HEK293T (cell line): ENCODE measurements at regions not wholly inside any gene's neighbourhood (a gene's known extent, or its start where the extent isn't known, plus 50 kb on each side); places are given as distances from the start of the nearest gene placed in this dataset.

Experiments
- CTCF ChIA-PET: fragments of 350-600 bp; formaldehyde crosslinking; extraction: SDS; loops from one replicate; lab custom pipeline; 2021; ENCODE audit warnings: antibody characterized with exemption, inconsistent platforms; lab: Yijun Ruan, JAX
- POLR2A ChIA-PET: fragments of 350-600 bp; formaldehyde crosslinking; extraction: SDS; loops from one replicate; lab custom pipeline; 2020; ENCODE audit warnings: antibody characterized with exemption, inconsistent platforms; lab: Yijun Ruan, JAX
- DNase-seq: peaks from one replicate; pipeline ENCODE4 v3.0.0; 2012; ENCODE audit warnings: mixed read lengths; ENCODE audit errors: extremely low spot score
- ARNT ChIP-seq: fragments of 450-650 bp; IDR thresholded peaks from 2 replicates; pipeline ENCODE4 v1.6.1; 2017; ENCODE audit warnings: mild to moderate bottlenecking
- BHLHE40 ChIP-seq: fragments of 450-650 bp; IDR thresholded peaks from 2 replicates; pipeline ENCODE4 v1.6.1; 2016; ENCODE audit warnings: mild to moderate bottlenecking, moderate library complexity, borderline replicate concordance
- CTBP1 ChIP-seq: fragments of 450-650 bp; IDR thresholded peaks from 2 replicates; pipeline ENCODE4 v1.6.1; 2016; ENCODE audit warnings: borderline replicate concordance
- ELF4 ChIP-seq: fragments of 450-650 bp; IDR thresholded peaks from 2 replicates; pipeline ENCODE4 v1.6.1; 2017; ENCODE audit warnings: antibody characterized with exemption
- FOXA1 ChIP-seq: fragments of 450-650 bp; IDR thresholded peaks from 2 replicates; pipeline ENCODE4 v1.6.1; 2016; ENCODE audit warnings: mild to moderate bottlenecking
- FOXK2 ChIP-seq: fragments of 450-650 bp; IDR thresholded peaks from 2 replicates; pipeline ENCODE4 v1.6.1; 2016; ENCODE audit warnings: mild to moderate bottlenecking
- FOXM1 ChIP-seq: fragments of 450-650 bp; IDR thresholded peaks from 2 replicates; pipeline ENCODE4 v1.6.1; 2017; ENCODE audit warnings: mild to moderate bottlenecking, borderline replicate concordance
- HDGF ChIP-seq: fragments of 450-650 bp; IDR thresholded peaks from 2 replicates; pipeline ENCODE4 v1.6.1; 2017; ENCODE audit warnings: antibody characterized with exemption, borderline replicate concordance
- L3MBTL2 ChIP-seq: fragments of 450-650 bp; conservative IDR thresholded peaks from 2 replicates; pipeline ENCODE4 v1.6.1; 2016; ENCODE audit warnings: mild to moderate bottlenecking
- LEF1 ChIP-seq: fragments of 450-650 bp; IDR thresholded peaks from 2 replicates; pipeline ENCODE4 v1.6.1; 2017; ENCODE audit warnings: mild to moderate bottlenecking, borderline replicate concordance
- NFRKB ChIP-seq: fragments of 450-650 bp; IDR thresholded peaks from 2 replicates; pipeline ENCODE4 v1.6.1; 2016; ENCODE audit warnings: mild to moderate bottlenecking, moderate library complexity
- PKNOX1 ChIP-seq: fragments of 450-650 bp; IDR thresholded peaks from 2 replicates; pipeline ENCODE4 v1.6.1; 2016
- SP1 ChIP-seq: fragments of 450-650 bp; IDR thresholded peaks from 2 replicates; pipeline ENCODE4 v1.6.1; 2017
- SUZ12 ChIP-seq: fragments of 450-650 bp; IDR thresholded peaks from 2 replicates; pipeline ENCODE4 v1.6.1; 2016; ENCODE audit warnings: mild to moderate bottlenecking
- TARDBP ChIP-seq: fragments of 450-650 bp; IDR thresholded peaks from 2 replicates; pipeline ENCODE4 v1.6.1; 2016
- ZNF384 ChIP-seq: fragments of 450-650 bp; IDR thresholded peaks from 2 replicates; pipeline ENCODE4 v1.6.1; 2016

- ChIA-PET POLR2A (no interaction called here), CTCF (no interaction called here)
- no peak for TF ChIP-seq CTBP1
- no peak for TF ChIP-seq NFRKB
- TF ChIP-seq FOXM1 = no peak
- no peak for TF ChIP-seq SP1
- no peak for TF ChIP-seq HDGF
- no peak for TF ChIP-seq TARDBP
- no peak for TF ChIP-seq ARNT
- TF ChIP-seq ZNF384 = no peak
- no peak for DNase-seq
Observed at GRCh38 chr9:77084094-77084493, 64.6 kb downstream of the FOXB2 start.

- CTCF ChIA-PET = no interaction called here
- no peak for DNase-seq
- TF ChIP-seq FOXM1 (no peak), TARDBP (no peak), FOXA1 (no peak), SP1 (no peak), ELF4 (no peak), L3MBTL2 (no peak), FOXK2 (no peak), ZNF384 (no peak), ARNT (no peak), PKNOX1 (no peak), HDGF (no peak), CTBP1 (no peak), LEF1 (no peak), BHLHE40 (no peak), SUZ12 (no peak)
- POLR2A ChIA-PET = no interaction called here
Observed at GRCh38 chr9:77085416-77085815, 66.0 kb downstream of the FOXB2 start.

- ChIA-PET POLR2A (interaction anchor here (1.2 kb wide), 1 partner anchor 90 kb away, joined by 4 read pairs; the partner anchor contains the start of gene VPS13A), CTCF (no interaction called here)
- no peak for TF ChIP-seq HDGF
- no peak for TF ChIP-seq ZNF384
- TF ChIP-seq FOXA1 = no peak
- TF ChIP-seq SUZ12 = no peak
- TF ChIP-seq TARDBP = no peak
- TF ChIP-seq L3MBTL2 = no peak
- TF ChIP-seq BHLHE40 = no peak
- TF ChIP-seq LEF1 = no peak
- TF ChIP-seq ELF4 = no peak
- no peak for TF ChIP-seq NFRKB
- TF ChIP-seq CTBP1 = no peak
- no peak for TF ChIP-seq SP1
- no peak for TF ChIP-seq ARNT
- DNase-seq = no peak
Observed at GRCh38 chr9:77087506-77087905, 68.1 kb downstream of the FOXB2 start.

- CTCF ChIA-PET = no interaction called here
- POLR2A ChIA-PET = no interaction called here
- TF ChIP-seq FOXA1 (no peak), FOXK2 (no peak), NFRKB (no peak), HDGF (no peak), PKNOX1 (no peak), ARNT (no peak), ZNF384 (no peak), BHLHE40 (no peak), SP1 (no peak), FOXM1 (no peak)
- no peak for DNase-seq
Observed at GRCh38 chr9:77092536-77092935, 73.1 kb downstream of the FOXB2 start.

- CTCF ChIA-PET = no interaction called here
- DNase-seq = no peak
- no peak for TF ChIP-seq LEF1
- TF ChIP-seq BHLHE40 = no peak
- TF ChIP-seq SP1 = no peak
- TF ChIP-seq NFRKB = no peak
- TF ChIP-seq ZNF384 = no peak
- no peak for TF ChIP-seq HDGF
- TF ChIP-seq FOXM1 = no peak
- TF ChIP-seq L3MBTL2 = no peak
- no peak for TF ChIP-seq FOXK2
- TF ChIP-seq TARDBP = no peak
- TF ChIP-seq PKNOX1 = no peak
- TF ChIP-seq ARNT = no peak
- no peak for TF ChIP-seq FOXA1
- TF ChIP-seq CTBP1 = no peak
- POLR2A ChIA-PET = no interaction called here
Observed at GRCh38 chr9:77094150-77094549, 74.7 kb downstream of the FOXB2 start.

- CTCF ChIA-PET = no interaction called here
- DNase-seq = no peak
- no peak for TF ChIP-seq HDGF
- TF ChIP-seq CTBP1 = no peak
- no peak for TF ChIP-seq FOXM1
- no peak for TF ChIP-seq ELF4
- POLR2A ChIA-PET = no interaction called here
Observed at GRCh38 chr9:77097335-77097734, 77.9 kb downstream of the FOXB2 start.

GRCh38 chr9:77099388-77099787 lies 77.9 kb upstream of the VPS13A start:
- CTCF ChIA-PET = no interaction called here
- TF ChIP-seq NFRKB (no peak), ZNF384 (no peak), TARDBP (no peak), FOXK2 (no peak), SUZ12 (no peak), ARNT (no peak), PKNOX1 (peak; percentile 98), SP1 (no peak), FOXM1 (no peak), ELF4 (no peak), FOXA1 (no peak), LEF1 (no peak), BHLHE40 (no peak), HDGF (no peak), CTBP1 (peak; percentile 88)
- POLR2A ChIA-PET = no interaction called here
- DNase-seq = peak; percentile 64
